H1 (cell line): ENCODE measurements at regions not wholly inside any gene's neighbourhood (a gene's known extent, or its start where the extent isn't known, plus 50 kb on each side); places are given as distances from the start of the nearest gene placed in this dataset.

Experiments used
- CTCF ChIA-PET: fragments of 300-600 bp; sonication (Branson Sonifier 250); formaldehyde crosslinking; loops from one replicate; lab custom pipeline; 2021; ENCODE audit not compliant: partially characterized antibody; lab: Charles Lee
- POLR2A ChIA-PET: fragments of 300-600 bp; sonication (Branson Sonifier 250); formaldehyde crosslinking; loops from one replicate; lab custom pipeline; 2021; ENCODE audit warnings: inconsistent platforms; ENCODE audit not compliant: partially characterized antibody; lab: Charles Lee
- DNase-seq, 2 experiments: peaks; one replicate each; pipeline versions ENCODE4 v3.0.0 to v3.0.0-alpha.2; 2010 to 2022; ENCODE audit warnings: low spot score in 2 of 2, low read depth in 1 of 2, mixed read lengths in 1 of 2
- FAIRE-seq: peaks from 2 replicates; lab custom pipeline; 2011; peaks lifted over from hg19 to GRCh38; lab: Jason Lieb, UNC
- H2AFZ ChIP-seq: 2 replicates; pipeline ENCODE4 v1.8.1; 2012; ENCODE audit warnings: low read length, inconsistent platforms
- H2AK5ac ChIP-seq: 2 replicates; pipeline ENCODE4 v1.6.1; 2013; ENCODE audit warnings: low read depth, low read length
- H2BK120ac ChIP-seq: replicated peaks from 2 replicates; pipeline ENCODE3; 2013; ENCODE audit warnings: low read depth, low read length, inconsistent platforms
- H2BK12ac ChIP-seq: 2 replicates; pipeline ENCODE4 v1.6.1; 2013; ENCODE audit warnings: low read depth, low read length
- H2BK15ac ChIP-seq: 2 replicates; pipeline ENCODE4 v1.6.1; 2013; ENCODE audit warnings: low read length
- H2BK20ac ChIP-seq: 2 replicates; pipeline ENCODE4 v1.6.1; 2013; ENCODE audit warnings: low read length
- H2BK5ac ChIP-seq: 2 replicates; pipeline ENCODE4 v1.6.1; 2013; ENCODE audit warnings: low read depth, low read length
- H3K14ac ChIP-seq: 2 replicates; pipeline ENCODE4 v1.6.1; 2013; ENCODE audit warnings: inconsistent platforms; ENCODE audit not compliant: insufficient read length
- H3K18ac ChIP-seq: 2 replicates; pipeline ENCODE4 v1.6.1; 2013; ENCODE audit warnings: low read length; ENCODE audit errors: extremely low read depth
- H3K23ac ChIP-seq: 2 replicates; pipeline ENCODE4 v1.6.1; 2013; ENCODE audit warnings: inconsistent platforms; ENCODE audit not compliant: insufficient read length
- H3K23me2 ChIP-seq: 2 replicates; pipeline ENCODE4 v1.6.1; 2013; ENCODE audit warnings: low read depth, low read length
- H3K27ac ChIP-seq: 2 replicates; pipeline ENCODE4 v1.6.1; 2011; ENCODE audit warnings: low read depth, low read length, inconsistent platforms
- H3K27me3 ChIP-seq, 4 experiments: replicated peaks in 1 of 4; 1 replicate in 1 of 4; 2 replicates in 3 of 4; pipeline versions ENCODE4 v1.6.1 to v1.8.1; 2011 to 2013; ENCODE audit warnings: low read length in 3 of 4, mild to moderate bottlenecking in 3 of 4, inconsistent platforms in 2 of 4, mixed read lengths in 2 of 4, moderate library complexity in 1 of 4; ENCODE audit not compliant: control insufficient read depth in 3 of 4, insufficient read depth in 3 of 4; ENCODE audit errors: extremely low read depth in 1 of 4
- H3K36me3 ChIP-seq, 4 experiments: 2 replicates each; pipeline versions ENCODE4 v1.6.1 to v1.8.1; 2011 to 2013; ENCODE audit warnings: mild to moderate bottlenecking in 4 of 4, low read length in 3 of 4, moderate library complexity in 2 of 4, control low read depth in 1 of 4, inconsistent platforms in 1 of 4; ENCODE audit not compliant: insufficient read depth in 4 of 4, control insufficient read depth in 2 of 4
- H3K4ac ChIP-seq: replicated peaks from 2 replicates; pipeline ENCODE3; 2013; ENCODE audit warnings: low read length, low read depth, mixed read lengths, inconsistent platforms; ENCODE audit not compliant: insufficient read length
- H3K4me1 ChIP-seq, 4 experiments: replicated peaks in 1 of 4; 1 replicate in 1 of 4; 2 replicates in 3 of 4; pipeline versions ENCODE4 v1.6.1 to v1.8.1; 2011 to 2013; ENCODE audit warnings: low read length in 3 of 4, inconsistent platforms in 2 of 4, mixed read lengths in 1 of 4; ENCODE audit not compliant: insufficient read depth in 4 of 4, control insufficient read depth in 3 of 4
- H3K4me2 ChIP-seq, 2 experiments: 2 replicates each; pipeline versions ENCODE4 v1.6.1 to v1.8.1; 2011 to 2013; ENCODE audit warnings: low read depth in 2 of 2, low read length in 2 of 2, control low read depth in 1 of 2, inconsistent platforms in 1 of 2, mild to moderate bottlenecking in 1 of 2; ENCODE audit not compliant: insufficient read depth in 1 of 2
- H3K4me3 ChIP-seq, 4 experiments: fragments of 200-600, 300-600 bp in 1 of 4; sonication (generic), shearing (Covaris generic), sonication (Bioruptor Twin) in 1 of 4; 2 replicates each; pipeline versions ENCODE4 v1.5.1 to v1.8.1; 2011 to 2016; ENCODE audit warnings: low read length in 4 of 4, low read depth in 3 of 4, control low read depth in 2 of 4, inconsistent platforms in 2 of 4, mild to moderate bottlenecking in 2 of 4, mixed read lengths in 1 of 4, moderate library complexity in 1 of 4; ENCODE audit not compliant: insufficient read depth in 2 of 4; ENCODE audit errors: extremely low read depth in 1 of 4
- H3K56ac ChIP-seq: replicated peaks from 2 replicates; pipeline ENCODE3; 2013; ENCODE audit warnings: low read depth, mild to moderate bottlenecking, mixed read lengths, low read length, inconsistent platforms; ENCODE audit not compliant: insufficient read length
- H3K79me1 ChIP-seq: 2 replicates; pipeline ENCODE4 v1.6.1; 2013; ENCODE audit warnings: low read depth, low read length, control low read depth
- H3K79me2 ChIP-seq, 2 experiments: 2 replicates each; pipeline versions ENCODE4 v1.6.1 to v1.8.1; 2012 to 2013; ENCODE audit warnings: low read length in 2 of 2, mild to moderate bottlenecking in 2 of 2, inconsistent platforms in 1 of 2; ENCODE audit not compliant: insufficient read depth in 2 of 2, control insufficient read depth in 1 of 2
- H3K9ac ChIP-seq, 4 experiments: replicated peaks in 1 of 4; 1 replicate in 1 of 4; 2 replicates in 3 of 4; pipeline versions ENCODE4 v1.6.1 to v1.8.1; 2011 to 2013; ENCODE audit warnings: low read depth in 3 of 4, low read length in 3 of 4, control low read depth in 2 of 4, mild to moderate bottlenecking in 2 of 4, moderate library complexity in 2 of 4, inconsistent platforms in 1 of 4; ENCODE audit errors: extremely low read depth in 1 of 4
- H3K9me3 ChIP-seq, 2 experiments: 2 replicates each; pipeline versions ENCODE4 v1.6.1 to v1.8.1; 2012 to 2013; ENCODE audit warnings: mild to moderate bottlenecking in 2 of 2, moderate library complexity in 2 of 2, control low read depth in 1 of 2, inconsistent platforms in 1 of 2, low read depth in 1 of 2, low read length in 1 of 2, mixed read lengths in 1 of 2; ENCODE audit not compliant: insufficient read depth in 2 of 2
- H4K20me1 ChIP-seq, 2 experiments: replicated peaks in 1 of 2; 2 replicates each; pipeline versions ENCODE3 to v1.8.1; 2011 to 2013; ENCODE audit warnings: inconsistent platforms in 2 of 2, low read length in 2 of 2, mild to moderate bottlenecking in 1 of 2; ENCODE audit not compliant: insufficient read depth in 2 of 2, control insufficient read depth in 1 of 2
- H4K5ac ChIP-seq: 2 replicates; pipeline ENCODE4 v1.6.1; 2013; ENCODE audit warnings: low read length, low read depth, mixed read lengths, inconsistent platforms; ENCODE audit not compliant: insufficient read length
- H4K8ac ChIP-seq: 2 replicates; pipeline ENCODE4 v1.8.0; 2013; ENCODE audit warnings: mild to moderate bottlenecking, moderate library complexity, low read length, inconsistent platforms; ENCODE audit not compliant: insufficient read depth; ENCODE audit errors: extremely low read depth
- H4K91ac ChIP-seq: replicated peaks from 2 replicates; pipeline ENCODE3; 2013; ENCODE audit warnings: low read length, mixed read lengths, inconsistent platforms; ENCODE audit not compliant: insufficient read length
- BCL11A ChIP-seq, 2 experiments: IDR thresholded peaks; one replicate each; pipeline ENCODE4 v1.6.1; 2011; ENCODE audit warnings: low read depth in 2 of 2, low read length in 2 of 2, mild to moderate bottlenecking in 2 of 2
- EZH2 ChIP-seq: fragments of 200-600 bp; sonication (generic); IDR thresholded peaks from 2 replicates; pipeline ENCODE4 v1.7.1; 2012; ENCODE audit warnings: low read depth, mild to moderate bottlenecking, moderate library complexity, low read length, inconsistent platforms; ENCODE audit not compliant: severe bottlenecking
- GABPA ChIP-seq: IDR thresholded peaks from 2 replicates; pipeline ENCODE4 v1.6.1; 2011; ENCODE audit warnings: mild to moderate bottlenecking, low read length, moderate library complexity, borderline replicate concordance; ENCODE audit not compliant: insufficient read depth
- POLR2AphosphoS5 ChIP-seq: IDR thresholded peaks from 2 replicates; pipeline ENCODE4 v1.6.1; 2011; ENCODE audit warnings: low read depth, low read length
- RBBP5 ChIP-seq: IDR thresholded peaks from 2 replicates; pipeline ENCODE4 v1.7.1; 2012; ENCODE audit warnings: low read depth, mild to moderate bottlenecking, inconsistent platforms, low read length, moderate library complexity, borderline replicate concordance
- SRF ChIP-seq: IDR thresholded peaks from 2 replicates; pipeline ENCODE4 v1.6.1; 2011; ENCODE audit warnings: mild to moderate bottlenecking, low read depth, low read length, moderate library complexity
- WGBS, 2 experiments: shearing (Covaris generic) in 1 of 2; methylation state at CpG; one replicate each; pipeline versions ENCODE4 v1.1.6 to v1.1.7; 2013 to 2015; ENCODE audit warnings: low lambda C conversion rate in 2 of 2, mixed read lengths in 2 of 2, inconsistent platforms in 1 of 2, low coverage in 1 of 2, missing lambda C conversion rate in 1 of 2; ENCODE audit not compliant: insufficient replicate concordance in 2 of 2, insufficient coverage in 1 of 2, insufficient read length in 1 of 2; ENCODE audit errors: extremely low coverage in 1 of 2, missing lambda C conversion rate in 1 of 2; 5-methylcytosine and 5-hydroxymethylcytosine counted together
- TF ChIP-seq, protein P1 (sequence below), 3 experiments: IDR thresholded peaks; 1 replicate in 2 of 3; 2 replicates in 1 of 3; pipeline versions ENCODE4 v1.5.1 to v1.6.1; 2011; ENCODE audit warnings: low read length in 3 of 3, mild to moderate bottlenecking in 3 of 3, inconsistent platforms in 2 of 3, low read depth in 1 of 3, moderate library complexity in 1 of 3; ENCODE audit not compliant: insufficient read depth in 1 of 3; ENCODE audit errors: control extremely low read depth in 1 of 3
- TF ChIP-seq, protein P2 (sequence below): IDR thresholded peaks from 2 replicates; pipeline ENCODE4 v1.6.1; 2011; ENCODE audit warnings: low read length, improper control_type of control experiment

DNA sequence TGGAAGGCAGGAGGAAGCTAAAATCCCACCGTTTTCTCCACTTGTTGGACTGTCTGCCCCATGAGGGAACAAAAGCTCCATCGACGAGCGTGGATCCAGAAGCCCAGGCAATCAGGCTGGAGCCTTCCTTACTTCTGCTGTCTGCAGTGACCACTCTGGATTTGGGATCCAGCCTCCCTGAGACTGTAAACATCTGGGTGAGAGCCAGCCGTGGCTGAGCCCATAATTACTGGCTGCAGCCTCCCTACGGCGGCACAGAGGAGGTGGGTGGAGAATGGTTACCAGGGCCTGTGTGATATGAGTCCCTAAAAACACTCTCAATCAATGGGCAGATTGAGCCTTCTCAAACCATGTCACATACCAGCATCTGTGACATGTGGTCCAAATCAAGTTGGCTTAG lies 158.2 kb downstream of the FOXL1 start:
- H3K23me2 ChIP-seq, result no peaks in the 10 kb centered on the region; the same call in 1 of the 2 replicates
- ChIA-PET POLR2A (no interaction called here), CTCF (interaction anchor here (0.7 kb wide), 1 partner anchor 118 kb away, joined by 3 read pairs; no protein-coding TSS in a partner anchor)
- H2AK5ac ChIP-seq, result 0 out of 2 replicates have a peak overlapping the region, but pooled peaks have one; percentile 28
- no peak overlapping the region for H2AFZ ChIP-seq
- 0 out of 2 replicates have a peak overlapping the region, but pooled peaks have one; percentile 50 for H2BK12ac ChIP-seq
- H3K79me1 ChIP-seq, result no peaks in the 10 kb centered on the region
- H2BK20ac ChIP-seq, result no peak overlapping the region
- H3K9me3 ChIP-seq, result peaks cover 4% of the 10 kb centered on the region in 2 experiments; a peak in 1 of 4 replicates
- H3K9ac ChIP-seq, result no peak overlapping the region
- no peak overlapping the region for H4K5ac ChIP-seq
- no peak overlapping the region for H4K8ac ChIP-seq
- DNase-seq, result no peak
- H4K91ac ChIP-seq, result peak overlapping the region; percentile 34
- WGBS, 2 experiments, result 95% methylated on average over 7 of the region's 7 CpGs; no CpG with 5 or more reads in 1 of the 2 experiments
- H3K56ac ChIP-seq, result no peak overlapping the region
- H2BK15ac ChIP-seq, result no peak overlapping the region
- peaks cover 0 to 7% (median 1%) of the 10 kb centered on the region in 4 experiments; a peak in 3 of 7 replicates for H3K27me3 ChIP-seq
- no peaks in the 10 kb centered on the region; a peak in 1 of 8 replicates for H3K36me3 ChIP-seq
- no peak overlapping the region for H3K4ac ChIP-seq
- H3K4me3 ChIP-seq, result no peak overlapping the region
- H3K18ac ChIP-seq, result no peak overlapping the region
- H3K27ac ChIP-seq, result no peak overlapping the region
- H3K4me2 ChIP-seq, result no peak overlapping the region
- FAIRE-seq, result no peak
- H3K4me1 ChIP-seq, result peaks cover 7 to 28% (median 20%) of the 10 kb centered on the region in 4 experiments
- no peaks in the 10 kb centered on the region for H3K79me2 ChIP-seq
- H2BK120ac ChIP-seq, result no peak overlapping the region
- no peak overlapping the region for H3K14ac ChIP-seq
- H4K20me1 ChIP-seq, result no peaks in the 10 kb centered on the region
- no peak overlapping the region for H3K23ac ChIP-seq
- H2BK5ac ChIP-seq, result no peak overlapping the region
- TF ChIP-seq GABPA (no peak), POLR2AphosphoS5 (no peak), RBBP5 (no peak), BCL11A (IDR thresholded peaks at IDR 0.05; ENCODE audit: low read depth in 2 of 2, low read length in 2 of 2) (no peak), SRF (no peak), EZH2 (no peak)
- TF ChIP-seq, protein P1, sequence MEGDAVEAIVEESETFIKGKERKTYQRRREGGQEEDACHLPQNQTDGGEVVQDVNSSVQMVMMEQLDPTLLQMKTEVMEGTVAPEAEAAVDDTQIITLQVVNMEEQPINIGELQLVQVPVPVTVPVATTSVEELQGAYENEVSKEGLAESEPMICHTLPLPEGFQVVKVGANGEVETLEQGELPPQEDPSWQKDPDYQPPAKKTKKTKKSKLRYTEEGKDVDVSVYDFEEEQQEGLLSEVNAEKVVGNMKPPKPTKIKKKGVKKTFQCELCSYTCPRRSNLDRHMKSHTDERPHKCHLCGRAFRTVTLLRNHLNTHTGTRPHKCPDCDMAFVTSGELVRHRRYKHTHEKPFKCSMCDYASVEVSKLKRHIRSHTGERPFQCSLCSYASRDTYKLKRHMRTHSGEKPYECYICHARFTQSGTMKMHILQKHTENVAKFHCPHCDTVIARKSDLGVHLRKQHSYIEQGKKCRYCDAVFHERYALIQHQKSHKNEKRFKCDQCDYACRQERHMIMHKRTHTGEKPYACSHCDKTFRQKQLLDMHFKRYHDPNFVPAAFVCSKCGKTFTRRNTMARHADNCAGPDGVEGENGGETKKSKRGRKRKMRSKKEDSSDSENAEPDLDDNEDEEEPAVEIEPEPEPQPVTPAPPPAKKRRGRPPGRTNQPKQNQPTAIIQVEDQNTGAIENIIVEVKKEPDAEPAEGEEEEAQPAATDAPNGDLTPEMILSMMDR (IDR thresholded peaks at IDR 0.05; ENCODE audit: control extremely low read depth in 1 of 3, insufficient read depth in 1 of 3, low read depth in 1 of 3, low read length in 3 of 3), result no peak
- TF ChIP-seq, protein P2, sequence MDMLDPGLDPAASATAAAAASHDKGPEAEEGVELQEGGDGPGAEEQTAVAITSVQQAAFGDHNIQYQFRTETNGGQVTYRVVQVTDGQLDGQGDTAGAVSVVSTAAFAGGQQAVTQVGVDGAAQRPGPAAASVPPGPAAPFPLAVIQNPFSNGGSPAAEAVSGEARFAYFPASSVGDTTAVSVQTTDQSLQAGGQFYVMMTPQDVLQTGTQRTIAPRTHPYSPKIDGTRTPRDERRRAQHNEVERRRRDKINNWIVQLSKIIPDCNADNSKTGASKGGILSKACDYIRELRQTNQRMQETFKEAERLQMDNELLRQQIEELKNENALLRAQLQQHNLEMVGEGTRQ, result no peak
